ENCODE measurements at regions not wholly inside any gene's neighbourhood (a gene's known extent, or its start where the extent isn't known, plus 50 kb on each side); places are given as distances from the start of the nearest gene placed in this dataset.

- Mint-ChIP-seq H3K4me1 (peaks cover 63% of the 10 kb centered on the region), H3K9me3 (no peaks in the 10 kb centered on the region), H3K27ac (peak overlapping the region; percentile 59), H3K36me3 (ENCODE audit: low read depth) (no peaks in the 10 kb centered on the region), H3K4me3 (peak overlapping the region; percentile 12), H3K27me3 (ENCODE audit: low read depth, poor library complexity) (peaks cover 4% of the 10 kb centered on the region)
- no peak for TF ChIP-seq CTCF (IDR thresholded peaks at IDR 0.05)
- DNase-seq = no peak
Measured at GRCh38 chr15:88985547-88986393, 72.6 kb upstream of the MFGE8 start.

GRCh38 chr15:88986949-88987590, 73.9 kb upstream of the MFGE8 start:
- no peak for TF ChIP-seq CTCF (IDR thresholded peaks at IDR 0.05)
- DNase-seq = no peak
- Mint-ChIP-seq H3K9me3 (no peaks in the 10 kb centered on the region), H3K36me3 (ENCODE audit: low read depth) (no peaks in the 10 kb centered on the region), H3K4me1 (peaks cover 68% of the 10 kb centered on the region), H3K27me3 (ENCODE audit: low read depth, poor library complexity) (peaks cover under 1% of the 10 kb centered on the region), H3K4me3 (no peak overlapping the region), H3K27ac (peak overlapping the region; percentile 96)

- no peaks in the 10 kb centered on the region for H3K36me3 Mint-ChIP-seq (ENCODE audit: low read depth)
- no peaks in the 10 kb centered on the region for H3K9me3 Mint-ChIP-seq
- peak overlapping the region; percentile 39 for H3K4me3 Mint-ChIP-seq
- peak overlapping the region; percentile 96 for H3K27ac Mint-ChIP-seq
- DNase-seq = no peak
- H3K27me3 Mint-ChIP-seq (ENCODE audit: low read depth, poor library complexity) = no peaks in the 10 kb centered on the region
- TF ChIP-seq CTCF (IDR thresholded peaks at IDR 0.05) = no peak
- H3K4me1 Mint-ChIP-seq = peaks cover 72% of the 10 kb centered on the region
Measured at GRCh38 chr15:88987591-88987933, 74.4 kb upstream of the MFGE8 start.

- Mint-ChIP-seq H3K4me3 (no peak overlapping the region), H3K27me3 (ENCODE audit: low read depth, poor library complexity) (no peaks in the 10 kb centered on the region), H3K27ac (peak overlapping the region; percentile 96), H3K4me1 (peaks cover 74% of the 10 kb centered on the region), H3K9me3 (no peaks in the 10 kb centered on the region), H3K36me3 (ENCODE audit: low read depth) (no peaks in the 10 kb centered on the region)
- no peak for DNase-seq
- TF ChIP-seq CTCF (IDR thresholded peaks at IDR 0.05) = no peak
Measured at GRCh38 chr15:88987934-88988671, 74.9 kb upstream of the MFGE8 start.

- no peaks in the 10 kb centered on the region for H3K9me3 Mint-ChIP-seq
- no peak for DNase-seq
Measured at GRCh38 chr15:88989578-88989977, 76.4 kb upstream of the MFGE8 start.

More at GRCh38 chr15:88989578-88989977, 76.4 kb upstream of the MFGE8 start:
- Mint-ChIP-seq H3K36me3 (ENCODE audit: low read depth) (no peaks in the 10 kb centered on the region), H3K27ac (no peak overlapping the region), H3K27me3 (ENCODE audit: low read depth, poor library complexity) (no peaks in the 10 kb centered on the region), H3K4me3 (no peak overlapping the region), H3K4me1 (peaks cover 76% of the 10 kb centered on the region)
- TF ChIP-seq CTCF (IDR thresholded peaks at IDR 0.05) = no peak
